HG03135 (cell line): ENCODE measurements at regions not wholly inside any gene's neighbourhood (a gene's known extent, or its start where the extent isn't known, plus 50 kb on each side); places are given as distances from the start of the nearest gene placed in this dataset.

Experiments used
- ATAC-seq: cut with Tn5 transposase; IDR thresholded peaks from one replicate; pipeline ENCODE4 v1.9.1; 2021; ENCODE audit warnings: mild to moderate bottlenecking, moderate library complexity; ENCODE audit not compliant: unreplicated experiment

DNA sequence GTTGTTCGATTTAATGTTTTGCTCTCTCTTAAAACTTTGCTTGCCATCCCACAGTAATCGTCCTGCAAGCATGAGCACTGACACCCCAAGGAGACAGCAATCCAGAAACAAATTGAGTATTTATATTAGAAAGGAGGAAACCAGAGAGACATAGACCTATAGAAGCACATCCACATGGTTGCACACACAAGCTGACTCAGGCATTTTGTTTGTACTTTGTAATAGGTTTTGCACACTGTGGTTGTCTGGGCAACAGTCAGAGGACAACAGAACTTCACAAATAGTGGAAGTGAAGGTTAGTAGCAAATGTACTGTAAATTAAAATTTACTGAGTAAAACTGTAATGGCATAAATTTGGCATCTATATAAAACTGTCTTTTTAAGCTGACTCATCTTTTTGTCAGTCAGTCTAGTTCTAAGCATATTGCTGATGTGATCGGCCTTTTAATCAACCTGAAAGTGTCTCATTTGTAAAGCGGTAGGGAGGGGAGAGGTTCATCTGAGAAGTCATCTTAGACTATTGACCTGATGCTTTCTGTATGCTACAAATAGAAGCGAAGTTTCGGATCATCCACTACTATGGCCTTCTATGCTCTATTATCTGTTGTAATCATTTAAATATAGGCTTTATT lies 1624.7 kb downstream of the ARAP2 start:
- ATAC-seq = no peak

DNA sequence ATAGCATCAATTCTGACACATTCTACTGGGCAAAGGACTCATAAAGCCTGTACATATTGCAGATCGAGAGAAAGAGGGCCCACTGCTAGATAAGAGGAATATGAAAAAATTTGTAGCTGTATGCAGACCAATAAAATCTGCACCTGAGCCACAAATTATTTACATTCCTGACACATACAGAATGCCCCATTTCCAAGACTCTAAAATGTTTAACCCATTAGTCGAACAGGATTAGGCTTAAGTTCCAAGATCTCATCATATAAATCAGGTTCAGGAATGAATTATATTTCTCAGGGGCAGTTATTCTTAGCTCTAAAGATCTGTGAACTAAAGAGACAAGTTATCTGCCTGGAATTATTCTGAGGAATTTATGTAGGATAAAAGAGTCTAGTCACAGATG lies 1615.8 kb downstream of the ARAP2 start:
- no peak for ATAC-seq

DNA sequence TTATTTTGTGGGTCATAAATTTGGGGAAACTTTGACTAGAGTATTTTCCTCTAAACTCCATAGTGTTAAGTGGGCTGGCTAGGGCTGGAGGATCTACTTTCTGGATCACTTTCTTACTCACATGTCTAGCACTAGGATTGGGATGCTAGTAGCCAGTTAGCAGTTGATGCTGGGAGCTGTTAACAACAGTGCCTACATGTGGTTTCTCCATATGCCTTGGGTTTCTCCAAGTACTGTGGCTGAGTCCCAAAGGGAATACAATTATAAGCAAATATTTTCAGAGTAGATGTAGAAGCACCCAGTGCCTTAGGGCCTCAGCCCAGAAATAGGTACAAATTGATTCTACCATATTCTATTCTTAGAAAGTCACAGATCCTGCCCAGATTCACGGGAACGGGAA lies 1614.9 kb downstream of the ARAP2 start:
- no peak for ATAC-seq

DNA sequence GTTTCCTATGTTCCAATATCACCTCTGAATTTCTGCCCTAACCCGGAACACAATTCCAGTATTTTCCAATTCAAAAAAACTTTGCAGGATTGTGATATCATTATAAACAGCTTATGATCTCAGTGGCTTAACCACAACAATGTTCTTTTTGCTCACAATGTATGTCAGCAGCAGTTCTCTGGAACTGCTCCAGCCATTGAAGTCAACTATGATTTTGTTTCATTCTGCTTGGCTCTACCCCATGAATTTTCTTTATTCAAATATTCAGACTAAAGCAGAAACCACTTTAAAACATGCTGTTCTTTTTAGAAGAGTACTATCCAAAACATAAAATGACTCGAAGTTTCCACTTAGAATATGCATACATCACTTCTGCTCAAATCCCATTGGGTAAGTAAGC lies 1611.1 kb downstream of the ARAP2 start:
- ATAC-seq = no peak

DNA sequence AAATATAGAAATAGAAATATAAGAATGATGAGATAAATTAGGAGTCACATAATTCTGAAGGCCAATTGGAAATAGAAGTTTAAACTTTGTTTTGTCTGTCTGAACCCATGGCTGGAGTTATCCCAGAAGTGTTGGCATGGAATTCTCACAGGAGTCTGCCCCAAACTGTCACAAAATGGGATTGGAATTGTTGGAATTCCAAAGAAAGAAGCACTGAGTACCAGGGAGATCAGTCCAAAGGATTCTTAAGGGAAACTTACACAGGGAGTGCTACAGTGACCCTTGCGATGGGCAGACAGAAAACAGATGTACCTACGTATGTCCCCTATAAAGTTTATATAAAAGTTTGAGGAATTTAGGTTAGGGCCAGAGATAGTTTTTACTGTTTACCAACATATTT lies 1607.7 kb downstream of the ARAP2 start:
- no peak for ATAC-seq

DNA sequence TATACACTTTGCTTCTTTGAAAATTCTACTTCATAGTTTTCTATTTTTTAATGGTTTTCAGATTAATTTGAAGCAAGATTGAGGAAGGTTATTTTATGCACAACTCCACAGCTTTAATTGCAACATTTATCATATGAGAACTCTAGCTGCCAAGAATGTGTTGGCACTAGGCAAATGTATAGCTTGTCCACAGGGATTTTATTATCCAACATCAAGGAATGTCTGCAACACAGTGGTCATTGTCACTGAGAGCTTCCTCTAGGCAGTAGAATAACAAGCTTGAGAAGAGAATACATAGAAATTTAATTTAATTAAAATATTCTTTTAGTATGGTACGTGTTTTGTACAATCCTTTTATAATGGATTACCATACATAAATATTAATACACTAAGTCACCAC lies 1600.8 kb downstream of the ARAP2 start:
- no peak for ATAC-seq

DNA sequence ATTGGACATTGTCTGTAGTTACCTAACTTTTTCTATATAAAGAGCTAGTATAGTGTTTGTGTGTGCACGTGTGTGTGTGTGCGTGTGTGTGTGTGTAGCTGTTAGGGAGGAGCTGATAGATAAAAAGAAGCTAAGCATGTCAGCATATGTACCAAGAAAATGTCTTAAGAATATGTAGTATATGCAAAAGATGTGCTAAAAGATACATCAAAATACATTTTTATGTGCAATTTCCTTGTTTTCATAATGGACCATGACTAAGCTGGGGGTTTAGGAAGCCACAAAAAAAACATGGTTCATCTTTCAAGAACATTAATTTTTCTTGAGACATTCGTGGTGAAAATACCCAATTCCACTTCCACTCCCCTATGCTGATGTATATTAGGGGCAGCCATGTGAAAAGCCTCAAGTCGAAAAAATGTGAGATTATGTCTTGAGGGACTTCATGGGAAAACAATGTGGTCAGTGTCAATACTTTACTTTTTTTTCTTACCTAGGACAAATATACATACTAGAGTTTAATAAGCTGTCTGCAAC lies 1599.7 kb downstream of the ARAP2 start:
- ATAC-seq = no peak

DNA sequence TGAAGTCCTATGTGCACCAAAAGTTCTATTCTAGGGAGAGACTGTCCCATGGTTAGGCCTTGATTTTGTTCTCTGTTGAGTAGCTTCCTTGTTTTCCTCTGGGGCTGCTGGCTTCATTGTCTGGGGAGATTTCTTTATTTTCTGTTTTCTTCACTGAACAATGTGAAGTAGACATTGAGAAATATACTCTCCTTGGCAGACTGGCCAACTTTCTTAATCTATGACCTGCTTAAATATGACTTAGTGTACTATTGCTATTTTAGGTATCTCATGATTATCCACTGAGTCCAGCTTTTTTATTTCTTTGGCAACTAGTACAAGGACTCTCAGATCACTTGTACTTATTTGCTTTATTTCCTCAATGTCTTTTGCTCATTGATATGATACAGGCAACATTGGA lies 1594.6 kb downstream of the ARAP2 start:
- no peak for ATAC-seq

DNA sequence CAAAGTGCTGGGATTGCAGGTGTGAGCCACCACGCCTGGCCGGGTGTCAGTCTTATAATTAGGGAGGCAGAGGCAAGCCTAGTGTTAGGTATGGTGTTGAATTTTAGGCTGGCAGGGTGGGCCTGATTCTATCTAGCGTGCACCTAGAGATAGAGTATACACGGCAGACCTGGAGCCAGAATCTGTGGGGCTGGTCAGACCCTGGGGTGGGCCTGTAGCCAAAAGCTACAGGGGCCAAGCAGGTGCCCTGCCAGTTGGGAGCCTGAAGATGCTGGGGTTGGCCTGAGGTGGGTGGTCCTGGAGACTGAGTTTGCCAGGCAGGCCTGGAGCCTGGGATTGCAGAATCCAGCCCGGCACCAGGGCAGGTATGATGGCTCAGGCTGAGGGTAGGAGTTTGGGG lies 1580.3 kb downstream of the ARAP2 start:
- ATAC-seq = no peak

DNA sequence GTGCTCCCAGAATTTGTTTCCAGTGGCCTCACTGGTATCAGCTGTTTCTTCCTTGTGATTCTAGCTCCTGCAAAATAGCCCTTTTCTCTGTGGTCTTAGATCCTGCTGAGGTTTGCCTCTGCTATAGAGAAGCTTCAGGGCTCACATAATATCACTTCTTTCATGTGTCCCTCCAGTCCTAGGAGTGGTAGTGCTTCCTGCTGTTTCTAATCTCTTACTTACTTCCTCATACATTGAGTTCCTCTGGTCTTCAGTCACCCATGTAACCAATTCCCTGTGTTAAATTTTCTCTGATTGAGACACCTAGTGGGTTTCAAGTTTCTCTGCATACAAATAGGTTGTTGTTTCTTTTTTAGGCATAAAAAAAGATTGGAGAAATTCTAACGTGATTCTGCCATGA lies 1567.9 kb downstream of the ARAP2 start:
- no peak for ATAC-seq

DNA sequence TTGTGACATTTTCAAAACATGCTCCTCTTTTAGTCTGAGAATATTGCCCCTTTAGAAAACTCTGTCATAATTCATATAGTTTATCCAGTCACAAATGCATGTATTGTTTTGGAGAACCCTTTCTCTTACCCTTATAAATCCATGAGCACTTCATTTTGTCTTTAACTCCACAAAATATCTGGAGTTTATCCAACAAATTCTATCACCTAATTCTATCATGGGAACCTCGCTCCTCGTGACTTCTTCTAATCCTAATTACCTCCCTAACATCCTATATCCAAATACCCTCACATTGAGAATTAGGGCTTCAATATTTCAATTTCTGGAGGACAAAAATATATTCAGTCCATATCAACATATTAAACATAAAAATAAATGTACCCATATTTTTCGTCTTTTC lies 1565.9 kb downstream of the ARAP2 start:
- ATAC-seq = no peak

DNA sequence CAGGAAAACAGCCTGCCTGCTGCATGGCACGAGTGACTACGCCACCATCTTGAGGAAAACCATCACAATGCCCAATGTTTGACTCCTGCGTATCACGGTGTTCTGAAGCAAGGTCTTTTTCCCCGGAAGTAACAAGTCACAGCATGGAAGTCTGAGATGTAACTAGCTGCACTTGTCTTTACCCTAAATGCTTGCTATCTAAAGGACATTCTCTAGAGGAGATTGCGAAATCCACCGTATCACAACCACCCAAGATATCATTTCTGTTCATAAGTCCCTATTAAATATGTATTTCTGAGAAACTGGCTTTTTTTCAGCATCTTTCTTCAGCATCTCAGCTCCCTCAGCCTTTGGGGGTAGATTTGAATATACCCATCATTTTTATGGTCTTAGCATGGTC lies 1565.1 kb downstream of the ARAP2 start:
- no peak for ATAC-seq

DNA sequence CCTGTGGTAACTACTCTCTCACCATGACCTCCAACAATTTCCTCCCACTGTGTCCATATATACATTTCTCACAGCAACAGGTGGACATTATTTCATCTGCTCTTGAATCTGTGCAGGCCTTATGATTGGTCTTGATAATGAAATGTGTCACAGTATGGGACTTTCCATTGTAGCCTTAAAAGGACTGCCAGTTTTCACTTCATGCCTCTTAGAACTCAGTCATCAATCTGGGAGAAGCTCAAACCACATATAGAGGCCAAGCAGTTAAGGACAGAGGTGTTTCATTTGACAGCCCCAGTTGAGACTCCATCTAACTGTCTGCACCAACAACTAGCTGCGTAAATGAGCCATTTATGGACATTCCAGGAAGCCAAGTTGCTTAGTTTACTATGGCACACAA lies 1534.8 kb downstream of the ARAP2 start:
- no peak for ATAC-seq

DNA sequence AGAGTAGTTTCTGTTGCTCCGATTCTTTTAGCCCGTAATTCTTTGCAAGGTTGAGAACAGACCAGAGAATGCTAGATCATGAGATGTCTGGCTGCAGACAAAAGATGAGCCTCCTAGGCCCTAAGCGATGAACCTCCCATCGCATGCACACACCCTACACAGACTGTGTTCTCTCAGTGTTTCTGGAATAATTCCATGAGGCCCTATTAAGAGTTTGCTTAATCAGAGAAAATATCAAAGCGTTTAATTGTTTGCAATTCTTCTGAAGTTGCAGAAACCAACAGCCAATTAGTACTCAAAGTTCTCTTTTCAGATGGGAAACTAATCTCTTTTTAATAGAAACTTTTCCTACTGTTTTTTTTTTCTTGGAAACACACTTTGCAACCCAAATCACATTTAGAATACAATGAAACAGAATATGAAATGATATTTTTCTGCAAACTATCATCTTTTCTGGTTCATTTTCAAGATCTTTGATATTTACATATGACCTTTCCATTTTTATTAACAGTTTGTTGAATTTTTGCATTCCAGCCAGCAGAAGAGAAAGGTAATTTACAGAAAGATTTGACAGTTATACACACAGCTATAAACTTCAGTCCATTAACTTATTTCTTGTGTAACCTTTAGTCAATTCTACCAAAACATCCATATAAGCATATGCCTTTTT lies 1525.6 kb downstream of the ARAP2 start:
- no peak for ATAC-seq

DNA sequence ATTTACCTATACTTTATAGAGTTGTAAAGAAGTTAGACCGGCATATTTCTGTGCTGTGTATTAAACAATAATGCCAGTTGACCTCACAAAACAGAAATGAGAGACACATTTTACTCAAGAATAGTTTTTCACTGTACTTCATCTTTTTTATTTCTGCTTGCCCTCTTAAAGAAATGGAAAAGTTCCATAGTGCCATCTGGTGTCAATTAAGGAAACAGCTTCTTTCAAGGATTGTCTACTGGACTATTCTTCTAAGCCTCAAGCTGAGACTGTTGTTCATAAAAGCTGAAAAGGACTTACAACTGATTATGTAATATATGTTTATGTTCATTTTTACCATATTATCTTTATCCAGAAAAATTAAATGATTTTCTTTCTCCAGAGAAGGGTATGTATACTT lies 1523.7 kb downstream of the ARAP2 start:
- no peak for ATAC-seq

DNA sequence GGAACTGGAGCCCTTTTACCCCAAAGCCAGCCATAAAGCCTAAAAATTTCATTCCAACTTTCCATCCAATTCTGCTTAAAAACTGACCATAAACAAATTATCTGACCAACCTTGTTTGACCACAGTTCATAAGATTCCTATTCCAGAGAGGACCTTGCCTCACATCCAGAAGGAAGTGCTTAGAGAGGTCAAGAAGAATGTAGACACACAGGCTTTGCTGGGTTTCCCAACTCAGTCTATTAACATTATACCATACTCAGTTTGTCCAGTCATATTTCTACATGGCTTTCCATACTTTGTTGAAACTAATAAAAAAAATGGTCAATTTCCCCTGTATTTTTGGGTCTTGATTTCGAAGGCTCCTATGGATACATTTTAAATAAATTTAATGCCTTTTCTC lies 1522.5 kb downstream of the ARAP2 start:
- ATAC-seq = no peak

DNA sequence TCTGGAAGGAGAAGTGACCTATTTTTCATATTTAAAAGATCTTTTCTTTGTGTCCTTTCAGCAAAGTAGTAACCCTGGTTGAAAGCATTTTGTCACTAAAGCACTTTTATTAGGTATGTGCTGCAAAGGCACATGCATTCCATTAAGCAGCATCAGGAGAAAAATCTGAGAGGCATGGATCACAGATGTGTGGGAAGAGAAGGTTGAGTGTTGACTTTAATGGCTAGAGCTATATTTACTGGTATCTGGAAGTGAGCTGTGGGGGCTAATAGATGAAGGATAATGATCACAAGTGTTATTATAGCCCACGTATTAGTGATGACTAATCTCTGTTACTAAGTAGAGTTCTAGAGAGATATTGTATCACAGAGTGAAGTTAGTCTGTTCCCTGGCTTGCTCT lies 1520.7 kb downstream of the ARAP2 start:
- no peak for ATAC-seq

DNA sequence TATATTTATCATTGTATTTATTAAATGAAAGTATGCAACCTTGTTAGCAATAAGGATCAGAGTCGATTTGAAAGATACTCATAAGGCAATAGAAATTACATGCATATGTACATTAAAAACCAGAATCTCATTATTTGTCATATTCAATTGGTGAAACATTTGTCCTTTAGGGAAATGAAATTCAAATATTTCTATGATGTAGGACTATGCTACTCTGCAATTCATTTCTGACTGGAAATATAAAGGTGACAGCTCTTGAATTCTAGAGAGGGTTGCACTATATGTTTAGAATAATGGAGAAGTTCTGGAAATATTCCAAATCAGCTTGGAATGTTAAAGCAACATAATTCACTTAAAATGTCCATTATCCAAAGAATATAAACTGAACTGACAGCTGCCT lies 1519.8 kb downstream of the ARAP2 start:
- no peak for ATAC-seq

DNA sequence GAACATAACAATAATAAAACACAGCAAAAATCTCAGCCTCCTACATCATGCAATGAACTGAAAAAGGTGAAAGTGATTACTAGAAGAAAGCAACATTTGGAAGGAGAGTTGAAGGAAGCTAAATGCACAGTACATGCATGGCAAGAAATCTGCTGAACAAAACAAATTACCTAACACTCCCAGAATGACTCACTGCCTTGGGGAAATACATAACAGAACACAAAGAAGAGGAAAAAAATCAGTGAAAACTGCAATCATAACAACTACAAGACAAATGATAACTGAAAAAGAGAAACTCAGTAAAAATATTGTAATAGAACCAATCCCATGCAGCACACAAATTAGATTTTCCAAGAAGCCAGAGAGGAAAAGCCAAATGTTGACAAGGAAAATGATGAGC lies 1513.2 kb downstream of the ARAP2 start:
- no peak for ATAC-seq

DNA sequence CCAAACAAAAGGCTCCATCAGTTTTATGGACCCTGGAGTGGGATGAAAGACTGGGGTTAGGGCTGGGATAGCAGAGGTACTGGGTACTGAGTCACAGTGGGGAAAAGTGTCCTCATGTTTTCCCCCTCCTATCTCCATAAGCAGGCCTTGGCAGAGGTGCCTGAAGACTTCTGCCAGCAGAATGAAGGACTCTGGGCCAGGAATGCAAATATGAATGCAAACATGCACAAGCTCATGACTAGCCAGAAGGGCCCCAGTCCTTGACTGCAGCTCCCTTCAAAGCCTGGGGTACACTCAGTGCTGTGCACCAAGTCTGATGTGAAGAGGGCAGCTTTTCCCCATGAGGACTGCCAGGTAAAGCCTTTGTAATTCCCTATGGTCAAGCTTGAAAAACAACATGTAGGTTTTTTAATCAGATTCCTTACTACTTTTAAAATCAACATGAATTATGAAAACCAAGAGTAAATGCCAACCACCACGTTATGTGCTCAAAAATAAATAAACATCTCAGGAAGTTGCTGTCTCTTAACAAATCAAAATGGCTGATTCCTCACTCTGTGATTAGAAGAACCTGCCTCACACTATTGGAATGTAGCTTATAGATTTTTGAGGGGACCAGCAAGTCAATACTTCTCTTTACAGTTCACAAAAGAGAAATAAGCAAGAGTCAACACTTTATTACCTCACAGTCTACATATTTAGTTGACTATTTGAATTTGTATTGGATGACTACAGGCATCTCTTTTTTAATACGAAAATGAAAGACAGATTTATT lies 1512.0 kb downstream of the ARAP2 start:
- ATAC-seq = no peak

DNA sequence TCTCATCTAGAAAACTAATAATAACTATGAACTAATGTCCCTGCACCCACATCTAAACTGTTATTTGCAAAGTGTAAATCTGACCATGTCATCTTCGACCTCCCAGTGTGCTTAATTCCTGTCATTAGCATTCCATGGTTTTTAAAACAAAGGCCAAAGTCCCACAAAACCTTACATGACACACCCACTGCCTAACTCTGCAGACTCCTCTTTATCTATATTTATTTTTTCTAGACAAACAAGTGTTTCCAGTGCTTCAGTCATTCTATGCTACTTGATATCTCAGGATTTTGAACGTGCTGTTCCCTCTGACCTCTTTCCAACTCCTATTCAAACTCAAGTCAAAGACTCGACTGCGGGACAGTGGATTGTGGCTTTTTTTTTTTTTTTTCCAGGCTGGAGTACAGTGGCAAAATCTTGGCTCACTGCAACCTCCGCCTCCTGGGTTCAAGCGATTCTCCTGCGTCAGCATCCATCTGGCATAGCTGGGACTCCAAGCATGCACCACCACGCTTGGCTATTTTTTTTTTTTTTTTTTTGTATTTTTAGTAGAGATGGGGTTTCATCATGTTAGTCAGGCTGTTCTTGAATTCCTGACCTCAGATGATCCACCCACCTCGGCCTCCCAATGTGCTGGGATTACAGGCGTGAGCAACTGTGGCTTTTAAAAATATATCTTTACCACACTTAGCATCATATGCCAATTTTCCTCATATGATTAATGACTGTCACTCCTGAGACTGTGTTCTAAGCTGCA lies 1511.0 kb downstream of the ARAP2 start:
- ATAC-seq = no peak
